Transverse colon (tissue), 4 donors: ENCODE measurements at regions not wholly inside any gene's neighbourhood (a gene's known extent, or its start where the extent isn't known, plus 50 kb on each side); places are given as distances from the start of the nearest gene placed in this dataset.

Source experiments
- CTCF ChIP-seq, 5 experiments: fragments of 200-600 bp in 3 of 5; fragments of 450-650 bp in 2 of 5; sonication (generic) in 3 of 5; IDR thresholded peaks; 1 replicate in 2 of 5; 2 replicates in 3 of 5; pipeline ENCODE4 v1.5.1; 2016 to 2017; ENCODE audit warnings: antibody characterized with exemption in 5 of 5, inconsistent platforms in 3 of 5, mild to moderate bottlenecking in 2 of 5, moderate library complexity in 1 of 5
- EP300 ChIP-seq: sonication (generic); formaldehyde crosslinking; IDR thresholded peaks from one replicate; pipeline ENCODE4 v1.6.1; 2017; ENCODE audit warnings: antibody characterized with exemption, low read depth
- POLR2AphosphoS5 ChIP-seq, 3 donors: sonication (generic); formaldehyde crosslinking; IDR thresholded peaks; one replicate each; pipeline ENCODE4 v1.6.1; 2016; ENCODE audit warnings: antibody characterized with exemption in 3 of 3

GRCh38 chr7:126103582-126103981 is 1149.2 kb downstream of the GRM8 start:
- TF ChIP-seq CTCF (IDR thresholded peaks at IDR 0.05) = no peak
- no peak for TF ChIP-seq POLR2AphosphoS5 (IDR thresholded peaks at IDR 0.05)
- no peak for TF ChIP-seq EP300
